ENCODE measurements at regions not wholly inside any gene's neighbourhood (a gene's known extent, or its start where the extent isn't known, plus 50 kb on each side); places are given as distances from the start of the nearest gene placed in this dataset.

GRCh38 chr12:92034083-92034482 is 111.6 kb downstream of the BTG1 start:
- Histone ChIP-seq H3K36me3 (no peaks in the 10 kb centered on the region), H3K4me3 (no peak overlapping the region), H3K9me3 (no peaks in the 10 kb centered on the region), H3K27ac (peak overlapping the region; percentile 54 to 82 (median 80)), H3K27me3 (no peaks in the 10 kb centered on the region), H3K4me1 (peaks cover 0 to 73% (median 50%) of the 10 kb centered on the region in 4 donors)
- TF ChIP-seq POLR2AphosphoS5 (IDR thresholded peaks at IDR 0.05) (no peak), CTCF (IDR thresholded peaks at IDR 0.05) (no peak), EP300 (IDR thresholded peaks at IDR 0.05) (no peak), POLR2A (IDR thresholded peaks at IDR 0.05) (no peak)
- WGBS, 2 donors = 52 to 69% methylated on average over 2 of the region's 2 CpGs
- intact Hi-C loops (cut with DNase I) = loop anchor here (5.0 to 10.0 kb wide), 2 partner anchors 33 to 531 kb away; no protein-coding TSS in a partner anchor
- no peak for DNase-seq

GRCh38 chr12:92032965-92033364 is 112.7 kb downstream of the BTG1 start:
- Histone ChIP-seq H3K4me3 (no peak overlapping the region), H3K27ac (peak overlapping the region; percentile 75 to 82 (median 80)), H3K4me1 (peaks cover 0 to 84% (median 60%) of the 10 kb centered on the region in 4 donors), H3K36me3 (no peaks in the 10 kb centered on the region), H3K27me3 (no peaks in the 10 kb centered on the region), H3K9me3 (no peaks in the 10 kb centered on the region)
- intact Hi-C loops (cut with DNase I) = loop anchor here (5.0 to 10.0 kb wide), 2 partner anchors 34 to 532 kb away; no protein-coding TSS in a partner anchor
- 69 to 90% methylated on average over 3 of the region's 3 CpGs for WGBS, 2 donors
- no peak for TF ChIP-seq POLR2A (IDR thresholded peaks at IDR 0.05)
- no peak for TF ChIP-seq EP300 (IDR thresholded peaks at IDR 0.05)
- TF ChIP-seq POLR2AphosphoS5 (IDR thresholded peaks at IDR 0.05) = no peak
- no peak for TF ChIP-seq CTCF (IDR thresholded peaks at IDR 0.05)
- DNase-seq = no peak

GRCh38 chr12:92032101-92032500 is 113.5 kb downstream of the BTG1 start:
- H3K4me1 ChIP-seq = peaks cover 0 to 89% (median 64%) of the 10 kb centered on the region in 4 donors
- WGBS, 2 donors = 39 to 81% methylated on average over 1 of the region's 1 CpG
- TF ChIP-seq CTCF (IDR thresholded peaks at IDR 0.05) = no peak
- no peak for TF ChIP-seq POLR2A (IDR thresholded peaks at IDR 0.05)
- peak in 2 of 4 donors; percentile 14 to 42 for TF ChIP-seq POLR2AphosphoS5 (IDR thresholded peaks at IDR 0.05)
- no peak for TF ChIP-seq EP300 (IDR thresholded peaks at IDR 0.05)
- no peak for DNase-seq
- H3K27ac ChIP-seq = peak overlapping the region; percentile 75 to 82 (median 80)
- no peak overlapping the region for H3K4me3 ChIP-seq
- intact Hi-C loops (cut with DNase I) = loop anchor here (5.0 to 10.0 kb wide), 2 partner anchors 35 to 533 kb away; no protein-coding TSS in a partner anchor
- no peaks in the 10 kb centered on the region for H3K36me3 ChIP-seq
- no peaks in the 10 kb centered on the region for H3K27me3 ChIP-seq
- no peaks in the 10 kb centered on the region for H3K9me3 ChIP-seq

- peak; percentile 86 for DNase-seq
- TF ChIP-seq EP300 (IDR thresholded peaks at IDR 0.05) = peak; percentile 91 to 99 (median 96)
- no peak for TF ChIP-seq POLR2A (IDR thresholded peaks at IDR 0.05)
- TF ChIP-seq CTCF (IDR thresholded peaks at IDR 0.05) = no peak
- peak; percentile 88 to 93 (median 89) for TF ChIP-seq POLR2AphosphoS5 (IDR thresholded peaks at IDR 0.05)
- intact Hi-C loops (cut with DNase I) = loop anchor here (2.0 to 10.0 kb wide), 3 partner anchors 37 to 534 kb away; partner anchors contain the start of gene BTG1
- H3K4me1 ChIP-seq = peaks cover 0 to 80% (median 63%) of the 10 kb centered on the region in 4 donors
- 22 to 38% methylated on average over 3 of the region's 3 CpGs for WGBS, 2 donors
- H3K9me3 ChIP-seq = no peaks in the 10 kb centered on the region
- no peak overlapping the region for H3K4me3 ChIP-seq
- no peaks in the 10 kb centered on the region for H3K27me3 ChIP-seq
- no peaks in the 10 kb centered on the region for H3K36me3 ChIP-seq
- H3K27ac ChIP-seq = peak overlapping the region; percentile 75 to 82 (median 80)
Measured at GRCh38 chr12:92030618-92031017, 115.0 kb downstream of the BTG1 start.

Measured in sigmoid colon (tissue), 6 donors.